ENCODE measurements at regions not wholly inside any gene's neighbourhood (a gene's known extent, or its start where the extent isn't known, plus 50 kb on each side); places are given as distances from the start of the nearest gene placed in this dataset.
"Not testable (repeated sequence)": the region's sequence is repeated elsewhere in the genome, so short reads cannot be mapped to it uniquely, and the experiment has no call there.

- peaks cover 2% of the 10 kb centered on the region for H3K27me3 Mint-ChIP-seq (ENCODE audit: low read depth)
- H3K4me1 Mint-ChIP-seq, result peaks cover 17% of the 10 kb centered on the region
- H3K9me3 Mint-ChIP-seq, result peaks cover 3% of the 10 kb centered on the region
- H3K36me3 Mint-ChIP-seq, result no peaks in the 10 kb centered on the region
- DNase-seq (ENCODE audit: low spot score in 2 of 2, unreplicated experiment in 2 of 2), result no peak
- H3K4me3 Mint-ChIP-seq, result no peak overlapping the region
- no peak overlapping the region for H3K27ac Mint-ChIP-seq
- TF ChIP-seq CTCF (IDR thresholded peaks at IDR 0.05; ENCODE audit: unreplicated experiment), result no peak
Measured at GRCh38 chr7:73918926-73919693, 58.2 kb downstream of the TMEM270 start.

GRCh38 chr7:73919694-73920375 lies 58.9 kb downstream of the TMEM270 start:
- DNase-seq (ENCODE audit: low spot score in 2 of 2, unreplicated experiment in 2 of 2), result no peak
- Mint-ChIP-seq H3K36me3 (no peaks in the 10 kb centered on the region), H3K27me3 (ENCODE audit: low read depth) (no peaks in the 10 kb centered on the region), H3K27ac (no peak overlapping the region), H3K4me1 (peaks cover 17% of the 10 kb centered on the region), H3K9me3 (peaks cover under 1% of the 10 kb centered on the region), H3K4me3 (no peak overlapping the region)
- TF ChIP-seq CTCF (IDR thresholded peaks at IDR 0.05; ENCODE audit: unreplicated experiment), result no peak

GRCh38 chr7:73920406-73921134 lies 59.6 kb downstream of the TMEM270 start:
- no peak overlapping the region for H3K27ac Mint-ChIP-seq
- no peak for TF ChIP-seq CTCF (IDR thresholded peaks at IDR 0.05; ENCODE audit: unreplicated experiment)
- DNase-seq (ENCODE audit: low spot score in 2 of 2, unreplicated experiment in 2 of 2), result no peak
- H3K9me3 Mint-ChIP-seq, result no peaks in the 10 kb centered on the region
- no peak overlapping the region for H3K4me3 Mint-ChIP-seq
- no peaks in the 10 kb centered on the region for H3K27me3 Mint-ChIP-seq (ENCODE audit: low read depth)
- H3K36me3 Mint-ChIP-seq, result no peaks in the 10 kb centered on the region
- H3K4me1 Mint-ChIP-seq, result peaks cover 17% of the 10 kb centered on the region

- Mint-ChIP-seq H3K27me3 (ENCODE audit: low read depth) (no peaks in the 10 kb centered on the region), H3K4me1 (peaks cover 10% of the 10 kb centered on the region), H3K9me3 (peaks cover 8% of the 10 kb centered on the region), H3K4me3 (no peak overlapping the region), H3K36me3 (no peaks in the 10 kb centered on the region), H3K27ac (no peak overlapping the region)
- TF ChIP-seq CTCF (IDR thresholded peaks at IDR 0.05; ENCODE audit: unreplicated experiment), result no peak
- DNase-seq (ENCODE audit: low spot score in 2 of 2, unreplicated experiment in 2 of 2), result no peak
Measured at GRCh38 chr7:73921623-73922528, 60.9 kb downstream of the TMEM270 start.

- H3K27ac Mint-ChIP-seq, result peak overlapping the region; percentile 80
Measured at GRCh38 chr7:73928644-73929043, 67.7 kb downstream of the TMEM270 start.

More at GRCh38 chr7:73928644-73929043, 67.7 kb downstream of the TMEM270 start:
- not testable (repeated sequence) for H3K27me3 Mint-ChIP-seq (ENCODE audit: low read depth); DNase-seq (ENCODE audit: low spot score in 2 of 2, unreplicated experiment in 2 of 2); H3K4me3 Mint-ChIP-seq; H3K36me3 Mint-ChIP-seq; H3K4me1 Mint-ChIP-seq
- peaks cover 24% of the 10 kb centered on the region for H3K9me3 Mint-ChIP-seq
